K562 (cell line): ENCODE measurements at regions not wholly inside any gene's neighbourhood (a gene's known extent, or its start where the extent isn't known, plus 50 kb on each side); places are given as distances from the start of the nearest gene placed in this dataset.

Source experiments
- ATAC-seq: fragments of 200-7000 bp; cut with Tn5 transposase; 3 replicates; pipeline ENCODE4 v1.9.1; 2020; ENCODE audit warnings: moderate library complexity
- BruUV-seq: library from RNA; stranded (reverse); fragments of 400-500 nt; replicated peaks from 2 replicates; lab custom pipeline; 2021; lab: Mats Ljungman, UMichigan
- CTCF ChIA-PET: fragments of 300-600 bp; formaldehyde crosslinking; extraction: SDS; loops from one replicate; lab custom pipeline; 2021; ENCODE audit warnings: low intra/inter-chr PET ratio; lab: Yijun Ruan, JAX
- POLR2A ChIA-PET: fragments of 300-600, 350-650 bp; sonication (Branson Sonifier 250); formaldehyde crosslinking; extraction: SDS; loops from one replicate; lab custom pipeline; 2021; ENCODE audit warnings: antibody characterized with exemption, inconsistent platforms; lab: Yijun Ruan, JAX
- DNase-seq, 4 experiments: peaks; one replicate each; pipeline versions ENCODE4 v3.0.0 to v3.0.0-alpha.2; 2011 to 2018; ENCODE audit warnings: low spot score in 3 of 4, mixed read lengths in 3 of 4; ENCODE audit errors: extremely low read depth in 1 of 4
- FAIRE-seq: peaks from 2 replicates; lab custom pipeline; 2011; peaks lifted over from hg19 to GRCh38; lab: Jason Lieb, UNC
- H2AFZ ChIP-seq: 2 replicates; pipeline ENCODE4 v1.6.0; 2011; ENCODE audit warnings: low read depth, low read length, control low read depth, inconsistent platforms
- H3K27ac ChIP-seq: fragments of 200-600 bp; 3 replicates; pipeline ENCODE4 v1.8.0; 2011; ENCODE audit warnings: low read depth, mild to moderate bottlenecking, control low read depth, inconsistent platforms, low read length, moderate library complexity, mixed read lengths; ENCODE audit errors: extremely low read depth
- H3K27me3 ChIP-seq, 2 experiments: fragments of 300-600 bp in 1 of 2; 2 replicates in 1 of 2; 3 replicates in 1 of 2; pipeline versions ENCODE4 v1.6.0 to v1.8.0; 2011; ENCODE audit warnings: inconsistent platforms in 2 of 2, low read length in 2 of 2, mild to moderate bottlenecking in 1 of 2, mixed read lengths in 1 of 2, moderate library complexity in 1 of 2; ENCODE audit not compliant: control insufficient read depth in 2 of 2, insufficient read depth in 2 of 2
- H3K36me3 ChIP-seq: fragments of 300-600 bp; 3 replicates; pipeline ENCODE4 v1.8.0; 2011; ENCODE audit warnings: mild to moderate bottlenecking, low read length, inconsistent platforms; ENCODE audit not compliant: control insufficient read depth, insufficient read depth
- H3K4me1 ChIP-seq, 2 experiments: fragments of 200-600 bp in 1 of 2; replicated peaks in 1 of 2; 2 replicates in 1 of 2; 3 replicates in 1 of 2; pipeline versions ENCODE4 v1.5.1 to v1.8.0; 2011; ENCODE audit warnings: inconsistent platforms in 2 of 2, low read length in 2 of 2, mild to moderate bottlenecking in 1 of 2, mixed read lengths in 1 of 2, moderate library complexity in 1 of 2; ENCODE audit not compliant: control insufficient read depth in 2 of 2, insufficient read depth in 2 of 2
- H3K4me2 ChIP-seq: 2 replicates; pipeline ENCODE4 v1.6.1; 2011; ENCODE audit warnings: low read length, control low read depth, inconsistent platforms, mixed read lengths; ENCODE audit not compliant: insufficient read depth
- H3K4me3 ChIP-seq: fragments of 200-600 bp; sonication (generic), shearing (Covaris generic); 2 replicates; pipeline ENCODE4 v1.5.1; 2016; ENCODE audit warnings: control low read depth, inconsistent platforms
- H3K79me2 ChIP-seq: fragments of 200-600 bp; 3 replicates; pipeline ENCODE4 v1.8.0; 2011; ENCODE audit warnings: low read length, inconsistent platforms; ENCODE audit not compliant: control insufficient read depth, insufficient read depth
- H3K9ac ChIP-seq, 2 experiments: 2 replicates each; pipeline versions ENCODE4 v1.6.0 to v1.6.1; 2011; ENCODE audit warnings: low read depth in 2 of 2, low read length in 2 of 2, control low read depth in 1 of 2, inconsistent platforms in 1 of 2, mild to moderate bottlenecking in 1 of 2, mixed read lengths in 1 of 2; ENCODE audit not compliant: insufficient read depth in 1 of 2
- H3K9me1 ChIP-seq: one replicate; pipeline ENCODE4 v1.6.0; 2011; ENCODE audit warnings: inconsistent platforms, mild to moderate bottlenecking, low read length, moderate library complexity; ENCODE audit not compliant: control insufficient read depth, insufficient read depth
- H3K9me3 ChIP-seq: replicated peaks from 2 replicates; pipeline ENCODE4 v1.5.1; 2011; ENCODE audit warnings: low read depth, low read length, inconsistent platforms; ENCODE audit not compliant: control insufficient read depth, insufficient read depth
- H4K20me1 ChIP-seq: replicated peaks from 2 replicates; pipeline ENCODE4 v1.6.1; 2011; ENCODE audit warnings: low read length, inconsistent platforms, mixed read lengths; ENCODE audit not compliant: control insufficient read depth, insufficient read depth
- CBFB ChIP-seq: sonication (generic); formaldehyde crosslinking; IDR thresholded peaks from 2 replicates; pipeline ENCODE4 v1.4.0; 2020; ENCODE audit warnings: mild to moderate bottlenecking, missing genetic modification reagents
- CCNT2 ChIP-seq: IDR thresholded peaks from 2 replicates; pipeline ENCODE4 v1.6.1; 2011; ENCODE audit warnings: borderline replicate concordance, low read depth, mild to moderate bottlenecking, moderate library complexity, mixed read lengths, low read length; ENCODE audit not compliant: insufficient read length; ENCODE audit errors: extremely low read depth
- EZH2 ChIP-seq: IDR thresholded peaks from 2 replicates; pipeline ENCODE4 v1.6.1; 2012; ENCODE audit warnings: low read depth, mild to moderate bottlenecking, inconsistent platforms, low read length, borderline replicate concordance
- NELFE ChIP-seq: IDR thresholded peaks from 2 replicates; pipeline ENCODE4 v1.6.1; 2011; ENCODE audit warnings: mild to moderate bottlenecking; ENCODE audit not compliant: insufficient read depth, insufficient read length
- SAP30 ChIP-seq: fragments of 200-600 bp; sonication (generic); IDR thresholded peaks from 2 replicates; pipeline ENCODE4 v1.6.1; 2012; ENCODE audit warnings: borderline replicate concordance, low read depth, mild to moderate bottlenecking, moderate library complexity, low read length, control low read depth, inconsistent platforms; ENCODE audit not compliant: insufficient read depth, poor library complexity, severe bottlenecking
- SRSF3 ChIP-seq: fragments of 200-400 bp; formaldehyde crosslinking; IDR thresholded peaks from 2 replicates; pipeline ENCODE4 v1.6.1; 2016; ENCODE audit warnings: mild to moderate bottlenecking, low read length, moderate library complexity; ENCODE audit not compliant: insufficient read depth
- U2AF2 ChIP-seq: fragments of 200-400 bp; formaldehyde crosslinking; optimal IDR thresholded peaks from 2 replicates; pipeline ENCODE3; 2017; ENCODE audit warnings: low read depth, mild to moderate bottlenecking, low read length
- WHSC1 ChIP-seq: IDR thresholded peaks from one replicate; pipeline ENCODE4 v1.6.1; 2012; ENCODE audit warnings: low read length, control low read depth, inconsistent platforms
- WGBS: fragments of 100-300 bp; shearing (Covaris generic); methylation state at CpG from one replicate; pipeline ENCODE4 v1.1.6; 2016; ENCODE audit warnings: low coverage, mixed read lengths; ENCODE audit not compliant: insufficient coverage; ENCODE audit errors: missing lambda C conversion rate; 5-methylcytosine and 5-hydroxymethylcytosine counted together
- in situ Hi-C: fragments of 300-500 bp; cut with MboI; formaldehyde crosslinking; loops from 4 replicates; pipeline ENCODE4 v1.15.0; 2018; ENCODE audit warnings: inconsistent platforms, mixed read lengths
- intact Hi-C: fragments of 100-400 bp; cut with micrococcal nuclease; formaldehyde crosslinking; loops from 2 replicates; pipeline ENCODE4 v1.14.2; 2022
- TF ChIP-seq, protein P1 (sequence below): sonication (generic); IDR thresholded peaks from 2 replicates; pipeline ENCODE4 v1.6.1; 2016
- TF ChIP-seq, protein P2 (sequence below): fragments of 450-650 bp; conservative IDR thresholded peaks from 2 replicates; pipeline ENCODE4 v1.6.1; 2016; ENCODE audit warnings: missing genetic modification characterization, low read depth, mild to moderate bottlenecking, missing compliant biosample characterization, moderate library complexity
- TF ChIP-seq, protein P3 (sequence below), 2 experiments: fragments of 250-450 bp in 1 of 2; fragments of 450-650 bp in 1 of 2; sonication (Bioruptor Pico) in 1 of 2; IDR thresholded peaks; 2 replicates each; pipeline versions ENCODE4 v1.6.1 to v1.8.0; 2016 to 2021; ENCODE audit warnings: mild to moderate bottlenecking in 2 of 2, moderate library complexity in 2 of 2, missing compliant biosample characterization in 1 of 2, missing genetic modification characterization in 1 of 2
- TF ChIP-seq, protein P4 (sequence below), 2 experiments: IDR thresholded peaks in 1 of 2; conservative IDR thresholded peaks in 1 of 2; 2 replicates each; pipeline ENCODE4 v1.6.1; 2016; ENCODE audit warnings: low read depth in 2 of 2, mild to moderate bottlenecking in 1 of 2, missing compliant biosample characterization in 1 of 2, missing genetic modification characterization in 1 of 2, moderate library complexity in 1 of 2
- TF ChIP-seq, protein P5 (sequence below), 3 experiments: fragments of 200-800 bp in 1 of 3; sonication (Bioruptor generic) in 1 of 3; sonication (generic) in 1 of 3; formaldehyde crosslinking in 1 of 3; IDR thresholded peaks; 2 replicates each; pipeline versions ENCODE4 v1.6.1 to v1.8.0; 2016 to 2022; ENCODE audit warnings: mild to moderate bottlenecking in 2 of 3, missing compliant biosample characterization in 2 of 3, missing genetic modification characterization in 2 of 3, missing genetic modification reagents in 1 of 3

DNA sequence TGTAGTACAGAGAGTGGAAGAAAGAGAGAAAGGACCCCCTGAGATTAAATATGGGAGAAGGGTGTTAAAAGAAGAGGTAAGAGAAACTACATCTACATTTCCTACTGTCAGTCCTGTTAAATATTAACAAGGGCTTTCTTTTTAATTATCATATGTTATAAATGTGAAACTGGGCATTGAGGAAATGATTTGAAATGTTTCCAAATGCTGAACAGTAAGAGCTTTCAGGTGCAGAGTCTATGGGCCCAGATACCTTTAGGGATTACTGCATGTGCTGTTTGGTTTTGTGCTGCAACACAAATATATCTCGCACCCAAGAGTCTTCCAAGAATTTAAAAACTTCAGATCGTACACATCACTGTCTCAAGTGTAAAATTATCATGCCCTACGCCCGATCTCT, 176.3 kb downstream of the RBM26 start:
- FAIRE-seq (no peak), ATAC-seq (no peak), DNase-seq (no peak)
- intact Hi-C loops: no loop called here
- ChIA-PET CTCF (no interaction called here), POLR2A (no interaction called here)
- H3K4me2 ChIP-seq: no peak overlapping the region
- H3K27ac ChIP-seq: no peak overlapping the region
- no TSS peak for BruUV-seq
- H3K36me3 ChIP-seq: no peaks in the 10 kb centered on the region
- WGBS: 0% methylated on average over 4 of the region's 4 CpGs
- no peaks in the 10 kb centered on the region for H3K4me1 ChIP-seq
- H3K9me3 ChIP-seq: no peaks in the 10 kb centered on the region
- no peaks in the 10 kb centered on the region for H3K79me2 ChIP-seq
- no peak overlapping the region for H3K9ac ChIP-seq
- H3K9me1 ChIP-seq: no peaks in the 10 kb centered on the region
- H3K4me3 ChIP-seq: no peak overlapping the region
- no peak overlapping the region for H2AFZ ChIP-seq
- no peaks in the 10 kb centered on the region for H3K27me3 ChIP-seq
- in situ Hi-C loops: no loop called here
- H4K20me1 ChIP-seq: no peaks in the 10 kb centered on the region
- TF ChIP-seq U2AF2 (no peak), WHSC1 (no peak), NELFE (no peak), SRSF3 (no peak), EZH2 (no peak), CBFB (no peak), SAP30 (no peak), CCNT2 (no peak)
- TF ChIP-seq, protein P1, sequence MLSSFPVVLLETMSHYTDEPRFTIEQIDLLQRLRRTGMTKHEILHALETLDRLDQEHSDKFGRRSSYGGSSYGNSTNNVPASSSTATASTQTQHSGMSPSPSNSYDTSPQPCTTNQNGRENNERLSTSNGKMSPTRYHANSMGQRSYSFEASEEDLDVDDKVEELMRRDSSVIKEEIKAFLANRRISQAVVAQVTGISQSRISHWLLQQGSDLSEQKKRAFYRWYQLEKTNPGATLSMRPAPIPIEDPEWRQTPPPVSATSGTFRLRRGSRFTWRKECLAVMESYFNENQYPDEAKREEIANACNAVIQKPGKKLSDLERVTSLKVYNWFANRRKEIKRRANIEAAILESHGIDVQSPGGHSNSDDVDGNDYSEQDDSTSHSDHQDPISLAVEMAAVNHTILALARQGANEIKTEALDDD: no peak
- TF ChIP-seq, protein P2, sequence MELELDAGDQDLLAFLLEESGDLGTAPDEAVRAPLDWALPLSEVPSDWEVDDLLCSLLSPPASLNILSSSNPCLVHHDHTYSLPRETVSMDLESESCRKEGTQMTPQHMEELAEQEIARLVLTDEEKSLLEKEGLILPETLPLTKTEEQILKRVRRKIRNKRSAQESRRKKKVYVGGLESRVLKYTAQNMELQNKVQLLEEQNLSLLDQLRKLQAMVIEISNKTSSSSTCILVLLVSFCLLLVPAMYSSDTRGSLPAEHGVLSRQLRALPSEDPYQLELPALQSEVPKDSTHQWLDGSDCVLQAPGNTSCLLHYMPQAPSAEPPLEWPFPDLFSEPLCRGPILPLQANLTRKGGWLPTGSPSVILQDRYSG (tag): no peak
- TF ChIP-seq, protein P3, sequence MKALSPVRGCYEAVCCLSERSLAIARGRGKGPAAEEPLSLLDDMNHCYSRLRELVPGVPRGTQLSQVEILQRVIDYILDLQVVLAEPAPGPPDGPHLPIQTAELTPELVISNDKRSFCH (CRISPR knock-in tag; IDR thresholded peaks at IDR 0.05): no peak
- TF ChIP-seq, protein P3 (tag; IDR thresholded peaks at IDR 0.05): no peak
- TF ChIP-seq, protein P4, sequence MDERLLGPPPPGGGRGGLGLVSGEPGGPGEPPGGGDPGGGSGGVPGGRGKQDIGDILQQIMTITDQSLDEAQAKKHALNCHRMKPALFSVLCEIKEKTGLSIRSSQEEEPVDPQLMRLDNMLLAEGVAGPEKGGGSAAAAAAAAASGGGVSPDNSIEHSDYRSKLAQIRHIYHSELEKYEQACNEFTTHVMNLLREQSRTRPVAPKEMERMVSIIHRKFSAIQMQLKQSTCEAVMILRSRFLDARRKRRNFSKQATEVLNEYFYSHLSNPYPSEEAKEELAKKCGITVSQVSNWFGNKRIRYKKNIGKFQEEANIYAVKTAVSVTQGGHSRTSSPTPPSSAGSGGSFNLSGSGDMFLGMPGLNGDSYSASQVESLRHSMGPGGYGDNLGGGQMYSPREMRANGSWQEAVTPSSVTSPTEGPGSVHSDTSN (CRISPR knock-in tag; IDR thresholded peaks at IDR 0.05; ENCODE audit: low read depth): no peak
- TF ChIP-seq, protein P4 (tag; conservative IDR thresholded peaks at IDR 0.05; ENCODE audit: low read depth): no peak
- TF ChIP-seq, protein P5, sequence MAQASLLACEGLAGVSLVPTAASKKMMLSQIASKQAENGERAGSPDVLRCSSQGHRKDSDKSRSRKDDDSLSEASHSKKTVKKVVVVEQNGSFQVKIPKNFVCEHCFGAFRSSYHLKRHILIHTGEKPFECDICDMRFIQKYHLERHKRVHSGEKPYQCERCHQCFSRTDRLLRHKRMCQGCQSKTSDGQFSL (CRISPR knock-in tag; IDR thresholded peaks at IDR 0.05): no peak
- TF ChIP-seq, protein P5 (tag; IDR thresholded peaks at IDR 0.05): no peak
